H1 (cell line): ENCODE measurements at regions not wholly inside any gene's neighbourhood (a gene's known extent, or its start where the extent isn't known, plus 50 kb on each side); places are given as distances from the start of the nearest gene placed in this dataset.

Source experiments
- CTCF ChIA-PET: fragments of 300-600 bp; sonication (Branson Sonifier 250); formaldehyde crosslinking; loops from one replicate; lab custom pipeline; 2021; ENCODE audit not compliant: partially characterized antibody; lab: Charles Lee
- POLR2A ChIA-PET: fragments of 300-600 bp; sonication (Branson Sonifier 250); formaldehyde crosslinking; loops from one replicate; lab custom pipeline; 2021; ENCODE audit warnings: inconsistent platforms; ENCODE audit not compliant: partially characterized antibody; lab: Charles Lee
- DNase-seq, 2 experiments: peaks; one replicate each; pipeline versions ENCODE4 v3.0.0 to v3.0.0-alpha.2; 2010 to 2022; ENCODE audit warnings: low spot score in 2 of 2, low read depth in 1 of 2, mixed read lengths in 1 of 2
- FAIRE-seq: peaks from 2 replicates; lab custom pipeline; 2011; peaks lifted over from hg19 to GRCh38; lab: Jason Lieb, UNC
- H2AFZ ChIP-seq: 2 replicates; pipeline ENCODE4 v1.8.1; 2012; ENCODE audit warnings: low read length, inconsistent platforms
- H2AK5ac ChIP-seq: 2 replicates; pipeline ENCODE4 v1.6.1; 2013; ENCODE audit warnings: low read depth, low read length
- H2BK120ac ChIP-seq: replicated peaks from 2 replicates; pipeline ENCODE3; 2013; ENCODE audit warnings: low read depth, low read length, inconsistent platforms
- H2BK12ac ChIP-seq: 2 replicates; pipeline ENCODE4 v1.6.1; 2013; ENCODE audit warnings: low read depth, low read length
- H2BK15ac ChIP-seq: 2 replicates; pipeline ENCODE4 v1.6.1; 2013; ENCODE audit warnings: low read length
- H2BK20ac ChIP-seq: 2 replicates; pipeline ENCODE4 v1.6.1; 2013; ENCODE audit warnings: low read length
- H2BK5ac ChIP-seq: 2 replicates; pipeline ENCODE4 v1.6.1; 2013; ENCODE audit warnings: low read depth, low read length
- H3K14ac ChIP-seq: 2 replicates; pipeline ENCODE4 v1.6.1; 2013; ENCODE audit warnings: inconsistent platforms; ENCODE audit not compliant: insufficient read length
- H3K18ac ChIP-seq: 2 replicates; pipeline ENCODE4 v1.6.1; 2013; ENCODE audit warnings: low read length; ENCODE audit errors: extremely low read depth
- H3K23ac ChIP-seq: 2 replicates; pipeline ENCODE4 v1.6.1; 2013; ENCODE audit warnings: inconsistent platforms; ENCODE audit not compliant: insufficient read length
- H3K23me2 ChIP-seq: 2 replicates; pipeline ENCODE4 v1.6.1; 2013; ENCODE audit warnings: low read depth, low read length
- H3K27ac ChIP-seq: 2 replicates; pipeline ENCODE4 v1.6.1; 2011; ENCODE audit warnings: low read depth, low read length, inconsistent platforms
- H3K27me3 ChIP-seq, 4 experiments: replicated peaks in 1 of 4; 1 replicate in 1 of 4; 2 replicates in 3 of 4; pipeline versions ENCODE4 v1.6.1 to v1.8.1; 2011 to 2013; ENCODE audit warnings: low read length in 3 of 4, mild to moderate bottlenecking in 3 of 4, inconsistent platforms in 2 of 4, mixed read lengths in 2 of 4, moderate library complexity in 1 of 4; ENCODE audit not compliant: control insufficient read depth in 3 of 4, insufficient read depth in 3 of 4; ENCODE audit errors: extremely low read depth in 1 of 4
- H3K36me3 ChIP-seq, 4 experiments: 2 replicates each; pipeline versions ENCODE4 v1.6.1 to v1.8.1; 2011 to 2013; ENCODE audit warnings: mild to moderate bottlenecking in 4 of 4, low read length in 3 of 4, moderate library complexity in 2 of 4, control low read depth in 1 of 4, inconsistent platforms in 1 of 4; ENCODE audit not compliant: insufficient read depth in 4 of 4, control insufficient read depth in 2 of 4
- H3K4ac ChIP-seq: replicated peaks from 2 replicates; pipeline ENCODE3; 2013; ENCODE audit warnings: low read length, low read depth, mixed read lengths, inconsistent platforms; ENCODE audit not compliant: insufficient read length
- H3K4me1 ChIP-seq, 4 experiments: replicated peaks in 1 of 4; 1 replicate in 1 of 4; 2 replicates in 3 of 4; pipeline versions ENCODE4 v1.6.1 to v1.8.1; 2011 to 2013; ENCODE audit warnings: low read length in 3 of 4, inconsistent platforms in 2 of 4, mixed read lengths in 1 of 4; ENCODE audit not compliant: insufficient read depth in 4 of 4, control insufficient read depth in 3 of 4
- H3K4me2 ChIP-seq, 2 experiments: 2 replicates each; pipeline versions ENCODE4 v1.6.1 to v1.8.1; 2011 to 2013; ENCODE audit warnings: low read depth in 2 of 2, low read length in 2 of 2, control low read depth in 1 of 2, inconsistent platforms in 1 of 2, mild to moderate bottlenecking in 1 of 2; ENCODE audit not compliant: insufficient read depth in 1 of 2
- H3K4me3 ChIP-seq, 4 experiments: fragments of 200-600, 300-600 bp in 1 of 4; sonication (generic), shearing (Covaris generic), sonication (Bioruptor Twin) in 1 of 4; 2 replicates each; pipeline versions ENCODE4 v1.5.1 to v1.8.1; 2011 to 2016; ENCODE audit warnings: low read length in 4 of 4, low read depth in 3 of 4, control low read depth in 2 of 4, inconsistent platforms in 2 of 4, mild to moderate bottlenecking in 2 of 4, mixed read lengths in 1 of 4, moderate library complexity in 1 of 4; ENCODE audit not compliant: insufficient read depth in 2 of 4; ENCODE audit errors: extremely low read depth in 1 of 4
- H3K56ac ChIP-seq: replicated peaks from 2 replicates; pipeline ENCODE3; 2013; ENCODE audit warnings: low read depth, mild to moderate bottlenecking, mixed read lengths, low read length, inconsistent platforms; ENCODE audit not compliant: insufficient read length
- H3K79me1 ChIP-seq: 2 replicates; pipeline ENCODE4 v1.6.1; 2013; ENCODE audit warnings: low read depth, low read length, control low read depth
- H3K79me2 ChIP-seq, 2 experiments: 2 replicates each; pipeline versions ENCODE4 v1.6.1 to v1.8.1; 2012 to 2013; ENCODE audit warnings: low read length in 2 of 2, mild to moderate bottlenecking in 2 of 2, inconsistent platforms in 1 of 2; ENCODE audit not compliant: insufficient read depth in 2 of 2, control insufficient read depth in 1 of 2
- H3K9ac ChIP-seq, 4 experiments: replicated peaks in 1 of 4; 1 replicate in 1 of 4; 2 replicates in 3 of 4; pipeline versions ENCODE4 v1.6.1 to v1.8.1; 2011 to 2013; ENCODE audit warnings: low read depth in 3 of 4, low read length in 3 of 4, control low read depth in 2 of 4, mild to moderate bottlenecking in 2 of 4, moderate library complexity in 2 of 4, inconsistent platforms in 1 of 4; ENCODE audit errors: extremely low read depth in 1 of 4
- H3K9me3 ChIP-seq, 2 experiments: 2 replicates each; pipeline versions ENCODE4 v1.6.1 to v1.8.1; 2012 to 2013; ENCODE audit warnings: mild to moderate bottlenecking in 2 of 2, moderate library complexity in 2 of 2, control low read depth in 1 of 2, inconsistent platforms in 1 of 2, low read depth in 1 of 2, low read length in 1 of 2, mixed read lengths in 1 of 2; ENCODE audit not compliant: insufficient read depth in 2 of 2
- H4K20me1 ChIP-seq, 2 experiments: replicated peaks in 1 of 2; 2 replicates each; pipeline versions ENCODE3 to v1.8.1; 2011 to 2013; ENCODE audit warnings: inconsistent platforms in 2 of 2, low read length in 2 of 2, mild to moderate bottlenecking in 1 of 2; ENCODE audit not compliant: insufficient read depth in 2 of 2, control insufficient read depth in 1 of 2
- H4K5ac ChIP-seq: 2 replicates; pipeline ENCODE4 v1.6.1; 2013; ENCODE audit warnings: low read length, low read depth, mixed read lengths, inconsistent platforms; ENCODE audit not compliant: insufficient read length
- H4K8ac ChIP-seq: 2 replicates; pipeline ENCODE4 v1.8.0; 2013; ENCODE audit warnings: mild to moderate bottlenecking, moderate library complexity, low read length, inconsistent platforms; ENCODE audit not compliant: insufficient read depth; ENCODE audit errors: extremely low read depth
- H4K91ac ChIP-seq: replicated peaks from 2 replicates; pipeline ENCODE3; 2013; ENCODE audit warnings: low read length, mixed read lengths, inconsistent platforms; ENCODE audit not compliant: insufficient read length
- ATF3 ChIP-seq: IDR thresholded peaks from 2 replicates; pipeline ENCODE4 v1.6.1; 2011; ENCODE audit warnings: low read depth, mild to moderate bottlenecking, low read length; ENCODE audit not compliant: insufficient read depth
- BACH1 ChIP-seq: IDR thresholded peaks from 2 replicates; pipeline ENCODE4 v1.6.1; 2012; ENCODE audit warnings: low read length, improper control_type of control experiment
- CTCF ChIP-seq, 3 experiments: IDR thresholded peaks; 1 replicate in 2 of 3; 2 replicates in 1 of 3; pipeline versions ENCODE4 v1.5.1 to v1.6.1; 2011; ENCODE audit warnings: low read length in 3 of 3, mild to moderate bottlenecking in 3 of 3, inconsistent platforms in 2 of 3, low read depth in 1 of 3, moderate library complexity in 1 of 3; ENCODE audit not compliant: insufficient read depth in 1 of 3; ENCODE audit errors: control extremely low read depth in 1 of 3
- GABPA ChIP-seq: IDR thresholded peaks from 2 replicates; pipeline ENCODE4 v1.6.1; 2011; ENCODE audit warnings: mild to moderate bottlenecking, low read length, moderate library complexity, borderline replicate concordance; ENCODE audit not compliant: insufficient read depth
- JUND ChIP-seq: IDR thresholded peaks from 2 replicates; pipeline ENCODE4 v1.6.1; 2011; ENCODE audit warnings: mild to moderate bottlenecking, improper control_type of control experiment, low read length
- RAD21 ChIP-seq, 2 experiments: IDR thresholded peaks in 1 of 2; conservative IDR thresholded peaks in 1 of 2; 2 replicates each; pipeline ENCODE4 v1.6.1; 2011; ENCODE audit warnings: low read depth in 2 of 2, low read length in 2 of 2, improper control_type of control experiment in 1 of 2, inconsistent platforms in 1 of 2, mild to moderate bottlenecking in 1 of 2, moderate library complexity in 1 of 2
- SAP30 ChIP-seq: fragments of 300-600 bp; sonication (generic); IDR thresholded peaks from 2 replicates; pipeline ENCODE4 v1.7.1; 2012; ENCODE audit warnings: low read length, moderate library complexity, mild to moderate bottlenecking, inconsistent platforms; ENCODE audit not compliant: insufficient read depth, insufficient replicate concordance
- WGBS, 2 experiments: shearing (Covaris generic) in 1 of 2; methylation state at CpG; one replicate each; pipeline versions ENCODE4 v1.1.6 to v1.1.7; 2013 to 2015; ENCODE audit warnings: low lambda C conversion rate in 2 of 2, mixed read lengths in 2 of 2, inconsistent platforms in 1 of 2, low coverage in 1 of 2, missing lambda C conversion rate in 1 of 2; ENCODE audit not compliant: insufficient replicate concordance in 2 of 2, insufficient coverage in 1 of 2, insufficient read length in 1 of 2; ENCODE audit errors: extremely low coverage in 1 of 2, missing lambda C conversion rate in 1 of 2; 5-methylcytosine and 5-hydroxymethylcytosine counted together

- Histone ChIP-seq H3K23me2 (no peaks in the 10 kb centered on the region), H3K4ac (no peak overlapping the region), H2BK15ac (no peak overlapping the region), H4K5ac (no peak overlapping the region), H3K27ac (no peak overlapping the region), H3K18ac (no peak overlapping the region), H2BK5ac (peak overlapping the region; percentile 78; the same call in 1 of the 2 replicates), H3K4me2 (no peak overlapping the region), H2BK20ac (peak overlapping the region; percentile 93), H3K23ac (no peak overlapping the region), H2AFZ (no peak overlapping the region), H4K8ac (peak overlapping the region; percentile 65; the same call in 1 of the 2 replicates), H4K91ac (peak overlapping the region; percentile 95), H3K14ac (no peak overlapping the region), H3K79me1 (no peaks in the 10 kb centered on the region), H3K36me3 (no peaks in the 10 kb centered on the region), H3K27me3 (no peaks in the 10 kb centered on the region), H2BK12ac (peak overlapping the region; percentile 60; the same call in 1 of the 2 replicates), H4K20me1 (no peaks in the 10 kb centered on the region), H2BK120ac (peak overlapping the region; percentile 64), H3K9me3 (peaks cover 12 to 17% of the 10 kb centered on the region in 2 experiments), H3K79me2 (no peaks in the 10 kb centered on the region), H2AK5ac (0 out of 2 replicates have a peak overlapping the region, but pooled peaks have one; percentile 46), H3K56ac (no peak overlapping the region), H3K4me3 (no peak overlapping the region), H3K9ac (no peak overlapping the region), H3K4me1 (no peaks in the 10 kb centered on the region)
- TF ChIP-seq GABPA (peak; percentile 25; the same call in 1 of the 2 replicates), SAP30 (no peak), RAD21 (IDR thresholded peaks at IDR 0.05 in 1 of 2, conservative IDR thresholded peaks at IDR 0.05 in 1 of 2; ENCODE audit: low read depth in 2 of 2, low read length in 2 of 2) (peak; percentile 95), CTCF (IDR thresholded peaks at IDR 0.05; ENCODE audit: control extremely low read depth in 1 of 3, insufficient read depth in 1 of 3, low read depth in 1 of 3, low read length in 3 of 3) (peak; percentile 88 to 97 (median 92)), BACH1 (no peak), ATF3 (no peak), JUND (no peak)
- ChIA-PET POLR2A (no interaction called here), CTCF (interaction anchor here (0.6 to 2.1 kb wide), 12 partner anchors 11 to 395 kb away, joined by 3 to 10 read pairs (median 3); no protein-coding TSS in a partner anchor)
- FAIRE-seq (no peak), DNase-seq (peak; percentile 13 to 87)
- 66% methylated on average over 16 of the region's 16 CpGs; no CpG with 5 or more reads in 1 of the 2 experiments for WGBS, 2 experiments
Observed at GRCh38 chr18:78659748-78660147, 319.9 kb upstream of the SALL3 start.
